ENCODE measurements at regions not wholly inside any gene's neighbourhood (a gene's known extent, or its start where the extent isn't known, plus 50 kb on each side); places are given as distances from the start of the nearest gene placed in this dataset.

- no peak for DNase-seq
Measured at GRCh38 chr11:29025001-29025400, 916.8 kb downstream of the METTL15 start.

DNA sequence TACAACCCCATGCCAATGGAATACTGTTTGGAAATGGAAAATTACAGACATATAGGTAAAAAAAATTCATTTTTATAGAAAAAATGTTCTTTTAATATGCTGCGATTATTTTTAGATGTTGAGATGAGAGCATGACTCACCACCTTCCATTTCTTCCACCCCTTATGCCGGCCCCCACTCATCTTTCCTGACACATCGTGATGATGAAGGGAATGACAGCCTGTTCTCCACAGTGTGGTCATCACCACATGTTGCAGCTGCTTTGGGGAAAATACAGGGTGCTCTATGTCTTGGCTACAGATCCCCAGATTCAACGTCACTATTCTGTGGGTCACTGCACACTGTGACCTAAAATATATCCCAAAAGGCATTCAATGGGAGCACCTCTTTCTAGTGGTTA is 916.2 kb downstream of the METTL15 start:
- no peak for DNase-seq

DNA sequence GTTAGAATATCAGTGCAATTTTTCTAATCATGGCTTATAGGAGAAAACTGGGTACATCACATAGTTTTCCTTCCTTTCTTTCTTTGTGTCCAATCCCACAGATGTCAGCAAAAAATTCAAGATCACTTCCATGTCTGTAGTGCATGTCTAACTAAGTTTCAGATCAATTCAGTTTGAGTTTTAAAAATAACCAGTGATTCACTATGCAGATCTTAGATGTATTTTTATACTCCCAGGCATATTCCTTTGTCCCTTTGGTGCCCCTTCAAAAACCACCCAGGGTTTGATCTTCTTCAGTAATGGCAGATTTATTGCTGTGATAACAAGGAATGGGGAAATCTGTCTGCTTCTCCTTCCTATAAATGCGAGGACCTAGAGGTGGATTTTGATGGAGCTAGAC is 915.6 kb downstream of the METTL15 start:
- no peak for DNase-seq

DNA sequence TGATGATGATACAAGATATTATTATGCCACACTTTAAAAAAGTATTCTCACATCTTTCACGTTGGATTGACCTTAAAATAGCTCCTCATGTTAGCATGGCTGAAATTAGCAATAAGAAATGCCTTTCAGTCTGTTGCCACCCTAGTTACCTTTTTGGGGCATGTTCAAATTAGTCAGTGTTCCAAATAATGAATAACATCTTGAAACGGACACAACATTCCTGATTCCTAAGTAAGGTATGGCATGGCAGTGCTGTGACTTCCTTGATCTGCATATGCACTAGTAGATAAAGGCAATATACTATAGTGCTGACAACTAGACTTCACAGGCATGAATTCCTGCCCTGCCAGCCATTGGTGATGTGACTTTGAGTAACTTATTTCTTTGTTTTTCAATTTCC is 914.5 kb downstream of the METTL15 start:
- no peak for DNase-seq

GRCh38 chr11:29019960-29020683 is 911.9 kb downstream of the METTL15 start:
- DNase-seq: no peak

- DNase-seq: no peak
Measured at GRCh38 chr11:29018631-29019030, 910.4 kb downstream of the METTL15 start.

- no peak for DNase-seq
Measured at GRCh38 chr11:29017941-29018340, 909.8 kb downstream of the METTL15 start.

GRCh38 chr11:29012507-29012906 is 904.3 kb downstream of the METTL15 start:
- DNase-seq: no peak

- DNase-seq: no peak
Measured at GRCh38 chr11:29009426-29009825, 901.2 kb downstream of the METTL15 start.

GRCh38 chr11:29008481-29008880 is 900.3 kb downstream of the METTL15 start:
- no peak for DNase-seq

- DNase-seq: no peak
Measured at GRCh38 chr11:29006668-29007067, 898.5 kb downstream of the METTL15 start.

DNA sequence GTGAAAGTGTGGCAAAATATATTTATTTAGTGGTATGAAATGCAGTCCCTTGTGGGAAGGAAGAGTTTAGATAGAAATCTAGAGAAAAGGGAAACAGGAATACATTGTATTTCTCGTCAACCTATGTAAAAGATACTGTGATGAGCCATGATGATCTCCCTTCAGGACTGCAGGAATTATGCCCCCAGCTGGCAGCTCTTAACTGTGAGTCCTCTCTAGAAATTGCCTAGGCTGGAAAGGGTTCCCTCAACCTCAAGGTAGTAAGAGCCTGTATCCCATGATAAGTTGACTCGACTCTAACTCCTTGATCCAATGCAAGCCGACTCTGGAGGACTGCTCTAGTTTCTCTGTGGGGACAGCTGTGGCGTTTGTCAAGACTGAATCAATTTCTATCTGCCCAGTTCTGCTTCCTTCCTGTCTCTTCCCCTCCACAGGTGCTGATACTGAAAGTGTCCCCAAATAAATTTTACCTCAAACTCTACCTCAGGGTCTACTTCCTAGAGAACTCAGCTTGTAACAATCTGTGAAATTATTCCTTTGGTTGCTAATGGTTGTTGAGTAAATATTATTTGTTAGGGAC is 897.3 kb downstream of the METTL15 start:
- no peak for DNase-seq

DNA sequence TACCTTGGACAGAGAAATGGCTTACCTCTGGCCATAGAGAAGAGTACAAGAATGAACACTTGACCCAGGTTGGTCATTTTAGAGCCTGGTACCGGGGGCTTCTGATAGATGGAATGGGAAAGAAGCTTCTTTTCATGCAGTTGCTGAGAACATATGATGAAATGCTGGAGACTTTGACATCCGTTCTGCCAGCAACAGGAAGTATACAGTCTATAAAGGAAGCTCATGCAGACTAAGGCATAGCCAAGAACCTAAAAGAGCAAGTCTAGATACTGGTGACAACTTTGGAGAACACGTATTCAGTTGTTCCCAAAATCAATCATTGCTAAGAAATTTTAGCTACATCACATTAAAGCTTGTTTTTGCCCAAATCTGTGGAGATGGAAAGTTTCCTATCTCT is 894.6 kb downstream of the METTL15 start:
- no peak for DNase-seq

- no peak for DNase-seq
Measured at GRCh38 chr11:28999620-29000019, 891.4 kb downstream of the METTL15 start.

- DNase-seq: no peak
Measured at GRCh38 chr11:28992996-28993395, 884.8 kb downstream of the METTL15 start.

DNA sequence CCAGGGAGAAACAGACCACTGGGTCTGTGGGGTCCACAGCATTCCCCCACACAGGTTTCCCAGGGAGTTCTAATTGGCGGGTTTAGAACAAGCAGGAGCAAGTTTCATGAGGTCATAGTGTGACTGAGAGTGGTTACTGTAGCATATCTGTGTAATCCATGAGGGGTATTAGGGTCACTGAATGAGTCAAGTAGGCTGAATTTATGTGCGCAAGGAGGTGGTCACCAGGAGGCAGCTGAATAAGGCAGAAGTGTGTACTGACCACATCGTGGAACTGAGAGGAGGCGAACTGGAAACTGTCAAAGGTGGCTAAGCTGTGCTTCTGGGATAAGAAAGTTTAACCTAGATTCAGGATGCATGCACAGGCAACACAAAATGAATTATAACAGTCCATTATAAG is 876.0 kb downstream of the METTL15 start:
- DNase-seq: no peak

DNA sequence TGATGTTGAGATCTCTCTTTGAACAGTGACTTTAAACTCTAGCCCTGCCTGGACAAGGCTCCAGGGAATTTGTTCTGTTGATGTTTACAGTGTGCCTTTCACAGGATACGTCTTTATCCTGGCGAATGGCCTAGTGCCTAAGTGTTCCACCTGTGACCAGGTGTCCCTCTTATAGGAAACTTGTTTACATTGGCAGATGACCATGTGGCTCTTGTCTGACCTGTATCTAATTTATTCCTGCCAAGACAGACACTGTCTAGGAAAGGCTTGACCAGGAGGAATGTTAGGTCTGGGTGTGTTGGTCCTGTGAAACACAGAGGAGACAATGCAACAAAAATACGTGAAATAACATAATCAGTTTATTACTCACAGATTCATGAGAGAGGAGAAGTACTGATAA is 875.6 kb downstream of the METTL15 start:
- DNase-seq: no peak

GRCh38 chr11:28981381-28981780 is 873.2 kb downstream of the METTL15 start:
- no peak for DNase-seq

DNA sequence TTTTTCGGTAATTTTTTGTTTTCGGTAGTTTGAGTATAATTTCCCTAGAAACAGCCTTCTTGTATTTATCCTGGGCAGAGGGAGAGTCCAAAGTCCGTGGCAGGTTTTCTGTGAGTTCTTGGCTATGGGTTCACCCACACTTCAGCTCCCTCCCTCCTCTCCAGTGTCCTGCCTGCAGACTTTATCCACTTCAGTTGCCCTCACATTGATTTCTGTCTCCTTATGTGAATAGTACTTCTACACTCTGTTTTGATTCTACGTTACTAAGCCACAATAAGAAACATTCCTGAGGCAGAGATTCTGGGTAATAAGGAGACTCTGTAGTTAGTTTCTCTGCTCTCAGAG is 868.6 kb downstream of the METTL15 start:
- no peak for DNase-seq

DNA sequence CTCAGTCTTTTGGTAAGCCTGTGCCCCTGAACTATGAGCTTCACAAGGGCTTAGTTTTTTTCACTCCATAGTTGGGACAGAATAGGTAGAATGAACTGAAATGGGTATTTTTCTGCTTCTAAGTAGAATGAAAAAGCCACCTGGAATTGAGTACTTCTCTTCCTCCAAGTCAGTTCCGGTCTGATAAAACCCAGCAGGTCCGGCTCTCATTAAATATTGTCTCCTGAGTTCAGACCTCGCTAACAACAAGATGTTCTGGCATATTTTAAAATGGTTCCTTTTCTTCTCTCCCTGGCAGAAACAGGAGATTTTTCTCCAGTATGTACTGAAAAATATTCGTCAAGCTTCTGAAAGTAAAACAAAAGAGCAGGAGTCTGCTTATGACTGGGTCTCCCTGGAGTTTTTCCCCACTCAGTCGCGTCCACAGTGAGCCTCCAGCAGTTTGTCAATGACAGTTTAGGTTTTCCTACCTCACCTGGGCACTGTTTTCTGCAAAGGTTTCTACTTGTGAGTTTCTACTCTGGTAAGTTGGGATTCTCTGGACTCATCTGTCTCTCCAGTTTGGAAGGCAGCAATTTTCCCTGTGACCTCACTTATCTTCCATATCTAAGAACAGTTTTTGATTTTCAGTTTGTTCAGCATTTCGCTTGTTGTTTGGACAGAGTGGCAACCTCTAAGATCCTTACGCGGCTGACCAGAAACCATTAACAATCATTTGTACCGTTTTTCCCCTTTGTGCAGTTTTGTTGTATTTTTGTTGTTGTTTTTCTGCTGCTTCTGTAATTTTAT is 868.0 kb downstream of the METTL15 start:
- DNase-seq: no peak

GRCh38 chr11:28969832-28970231 is 861.6 kb downstream of the METTL15 start:
- no peak for DNase-seq

- DNase-seq: no peak
Measured at GRCh38 chr11:28966951-28967350, 858.8 kb downstream of the METTL15 start.

- no peak for DNase-seq
Measured at GRCh38 chr11:28965819-28966218, 857.6 kb downstream of the METTL15 start.

DNA sequence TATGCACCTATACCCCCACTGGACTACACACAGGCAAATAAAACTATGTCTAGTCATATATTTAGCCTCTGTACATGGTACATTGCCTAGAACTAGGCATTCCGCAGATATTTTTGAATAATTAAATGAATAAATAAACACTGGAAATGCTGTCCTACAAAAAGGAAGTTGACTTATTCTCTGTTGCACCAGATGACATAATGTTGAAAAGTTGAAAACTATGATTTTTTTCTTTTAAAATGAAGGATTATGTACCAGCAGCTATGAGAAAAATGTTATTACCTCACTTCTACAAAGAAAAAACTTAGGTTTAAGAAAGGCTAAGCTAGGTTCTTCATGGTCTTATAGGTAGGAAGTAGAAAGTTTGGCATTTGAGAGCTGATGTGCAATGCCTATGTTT is 856.6 kb downstream of the METTL15 start:
- DNase-seq: no peak
